ENCODE measurements at regions not wholly inside any gene's neighbourhood (a gene's known extent, or its start where the extent isn't known, plus 50 kb on each side); places are given as distances from the start of the nearest gene placed in this dataset.
"Not testable (repeated sequence)": the region's sequence is repeated elsewhere in the genome, so short reads cannot be mapped to it uniquely, and the experiment has no call there.

- H2AFZ ChIP-seq (ENCODE audit: low read length); H3K9me3 ChIP-seq (ENCODE audit: low read length); H3K27ac ChIP-seq (ENCODE audit: low read length); H3K9ac ChIP-seq (ENCODE audit: low read length); H3K27me3 ChIP-seq (ENCODE audit: low read length); H3K36me3 ChIP-seq (ENCODE audit: low read depth, low read length); H3K9me2 ChIP-seq (replicated peaks; ENCODE audit: low read length); POLR2A ChIA-PET (ENCODE audit: unreplicated experiment); H3K79me2 ChIP-seq (ENCODE audit: low read length); intact Hi-C loops (cut with micrococcal nuclease); H3F3A ChIP-seq (ENCODE audit: low read length, unreplicated experiment); H4K20me1 ChIP-seq (ENCODE audit: low read length); H3K4me2 ChIP-seq (ENCODE audit: low read length); BruUV-seq (replicated peaks); CTCF ChIA-PET; H3K4me1 ChIP-seq (ENCODE audit: insufficient read depth, low read length); ATAC-seq; H3K4me3 ChIP-seq (ENCODE audit: low read length); DNase-seq: not testable (repeated sequence)
Measured at GRCh38 chr7:150028344-150029012, 154.7 kb downstream of the ATP6V0E2 start.

- BruUV-seq (replicated peaks); H3K27me3 ChIP-seq (ENCODE audit: low read length); H3K9me3 ChIP-seq (ENCODE audit: low read length); H3K79me2 ChIP-seq (ENCODE audit: low read length); H3K4me2 ChIP-seq (ENCODE audit: low read length); H3K27ac ChIP-seq (ENCODE audit: low read length); H3K36me3 ChIP-seq (ENCODE audit: low read depth, low read length); H3K9ac ChIP-seq (ENCODE audit: low read length); H2AFZ ChIP-seq (ENCODE audit: low read length); CTCF ChIA-PET; intact Hi-C loops (cut with micrococcal nuclease); H3K9me2 ChIP-seq (replicated peaks; ENCODE audit: low read length); ATAC-seq; DNase-seq; H3K4me3 ChIP-seq (ENCODE audit: low read length); POLR2A ChIA-PET (ENCODE audit: unreplicated experiment); H3K4me1 ChIP-seq (ENCODE audit: insufficient read depth, low read length); H3F3A ChIP-seq (ENCODE audit: low read length, unreplicated experiment); H4K20me1 ChIP-seq (ENCODE audit: low read length): not testable (repeated sequence)
Measured at GRCh38 chr7:150029013-150029389, 155.2 kb downstream of the ATP6V0E2 start.

GRCh38 chr7:150031733-150032132 is 158.0 kb downstream of the ATP6V0E2 start:
- BruUV-seq (replicated peaks); H3K36me3 ChIP-seq (ENCODE audit: low read depth, low read length); CTCF ChIA-PET; H3K79me2 ChIP-seq (ENCODE audit: low read length); H3K4me1 ChIP-seq (ENCODE audit: insufficient read depth, low read length); POLR2A ChIA-PET (ENCODE audit: unreplicated experiment); H3K4me3 ChIP-seq (ENCODE audit: low read length); intact Hi-C loops (cut with micrococcal nuclease); H2AFZ ChIP-seq (ENCODE audit: low read length); H3K4me2 ChIP-seq (ENCODE audit: low read length); H3K9me3 ChIP-seq (ENCODE audit: low read length); H3F3A ChIP-seq (ENCODE audit: low read length, unreplicated experiment); H4K20me1 ChIP-seq (ENCODE audit: low read length); ATAC-seq; H3K27me3 ChIP-seq (ENCODE audit: low read length); H3K27ac ChIP-seq (ENCODE audit: low read length); H3K9ac ChIP-seq (ENCODE audit: low read length); H3K9me2 ChIP-seq (replicated peaks; ENCODE audit: low read length); DNase-seq: not testable (repeated sequence)

- H3K36me3 ChIP-seq (ENCODE audit: low read depth, low read length); H3K27me3 ChIP-seq (ENCODE audit: low read length); H3K9me3 ChIP-seq (ENCODE audit: low read length); H4K20me1 ChIP-seq (ENCODE audit: low read length); H3F3A ChIP-seq (ENCODE audit: low read length, unreplicated experiment); intact Hi-C loops (cut with micrococcal nuclease); H3K4me1 ChIP-seq (ENCODE audit: insufficient read depth, low read length); H3K9me2 ChIP-seq (replicated peaks; ENCODE audit: low read length); H3K79me2 ChIP-seq (ENCODE audit: low read length); ATAC-seq; H3K9ac ChIP-seq (ENCODE audit: low read length); H2AFZ ChIP-seq (ENCODE audit: low read length); H3K27ac ChIP-seq (ENCODE audit: low read length); H3K4me2 ChIP-seq (ENCODE audit: low read length); POLR2A ChIA-PET (ENCODE audit: unreplicated experiment); BruUV-seq (replicated peaks); H3K4me3 ChIP-seq (ENCODE audit: low read length); DNase-seq; CTCF ChIA-PET: not testable (repeated sequence)
Measured at GRCh38 chr7:150033711-150034110, 159.9 kb downstream of the ATP6V0E2 start.

GRCh38 chr7:150035769-150036168 is 162.0 kb downstream of the ATP6V0E2 start:
- H3F3A ChIP-seq (ENCODE audit: low read length, unreplicated experiment); H2AFZ ChIP-seq (ENCODE audit: low read length); BruUV-seq (replicated peaks); POLR2A ChIA-PET (ENCODE audit: unreplicated experiment); H3K9ac ChIP-seq (ENCODE audit: low read length); H3K27me3 ChIP-seq (ENCODE audit: low read length); H3K79me2 ChIP-seq (ENCODE audit: low read length); H3K36me3 ChIP-seq (ENCODE audit: low read depth, low read length); H3K4me1 ChIP-seq (ENCODE audit: insufficient read depth, low read length); H3K4me3 ChIP-seq (ENCODE audit: low read length); H3K9me2 ChIP-seq (replicated peaks; ENCODE audit: low read length); ATAC-seq; intact Hi-C loops (cut with micrococcal nuclease); H3K9me3 ChIP-seq (ENCODE audit: low read length); H3K4me2 ChIP-seq (ENCODE audit: low read length); DNase-seq; H4K20me1 ChIP-seq (ENCODE audit: low read length); H3K27ac ChIP-seq (ENCODE audit: low read length); CTCF ChIA-PET: not testable (repeated sequence)

- DNase-seq; H3K9me2 ChIP-seq (replicated peaks; ENCODE audit: low read length); ATAC-seq; H3K27me3 ChIP-seq (ENCODE audit: low read length); POLR2A ChIA-PET (ENCODE audit: unreplicated experiment); H3K4me3 ChIP-seq (ENCODE audit: low read length); H3K27ac ChIP-seq (ENCODE audit: low read length); BruUV-seq (replicated peaks); H3K4me1 ChIP-seq (ENCODE audit: insufficient read depth, low read length); intact Hi-C loops (cut with micrococcal nuclease); H2AFZ ChIP-seq (ENCODE audit: low read length); H3K36me3 ChIP-seq (ENCODE audit: low read depth, low read length); H3K79me2 ChIP-seq (ENCODE audit: low read length); H4K20me1 ChIP-seq (ENCODE audit: low read length); CTCF ChIA-PET; H3K4me2 ChIP-seq (ENCODE audit: low read length); H3K9me3 ChIP-seq (ENCODE audit: low read length); H3K9ac ChIP-seq (ENCODE audit: low read length); H3F3A ChIP-seq (ENCODE audit: low read length, unreplicated experiment): not testable (repeated sequence)
Measured at GRCh38 chr7:150039061-150039460, 165.3 kb downstream of the ATP6V0E2 start.

GRCh38 chr7:150042281-150042680 is 168.5 kb downstream of the ATP6V0E2 start:
- H3K4me1 ChIP-seq (ENCODE audit: insufficient read depth, low read length); CTCF ChIA-PET; DNase-seq; H3K4me2 ChIP-seq (ENCODE audit: low read length); H3K4me3 ChIP-seq (ENCODE audit: low read length); H3K27me3 ChIP-seq (ENCODE audit: low read length); H2AFZ ChIP-seq (ENCODE audit: low read length); H3K9me3 ChIP-seq (ENCODE audit: low read length); H3K36me3 ChIP-seq (ENCODE audit: low read depth, low read length); H3K27ac ChIP-seq (ENCODE audit: low read length); H3K9me2 ChIP-seq (replicated peaks; ENCODE audit: low read length); H3K9ac ChIP-seq (ENCODE audit: low read length); H3F3A ChIP-seq (ENCODE audit: low read length, unreplicated experiment); POLR2A ChIA-PET (ENCODE audit: unreplicated experiment); H4K20me1 ChIP-seq (ENCODE audit: low read length); BruUV-seq (replicated peaks); H3K79me2 ChIP-seq (ENCODE audit: low read length); ATAC-seq: not testable (repeated sequence)
- intact Hi-C loops (cut with micrococcal nuclease): loop anchor here (10.0 kb wide), 2 partner anchors 157 to 237 kb away; no protein-coding TSS in a partner anchor

All from PC-3 (cell line).